GM12878 (cell line): ENCODE measurements at regions not wholly inside any gene's neighbourhood (a gene's known extent, or its start where the extent isn't known, plus 50 kb on each side); places are given as distances from the start of the nearest gene placed in this dataset.

Source experiments
- ATAC-seq: fragments of 200-7000 bp; cut with Tn5 transposase; 3 replicates; pipeline ENCODE4 v1.9.1; 2020; ENCODE audit warnings: mild to moderate bottlenecking, moderate library complexity
- BruUV-seq: library from RNA; stranded (reverse); fragments of 400-500 nt; replicated peaks from 2 replicates; lab custom pipeline; 2021; lab: Mats Ljungman, UMichigan
- CTCF ChIA-PET: fragments of 300-600 bp; sonication (Branson Sonifier 250); formaldehyde crosslinking; extraction: SDS; loops from one replicate; lab custom pipeline; 2021; ENCODE audit warnings: inconsistent platforms; lab: Yijun Ruan, JAX
- POLR2A ChIA-PET: fragments of 350-600 bp; formaldehyde crosslinking; extraction: SDS; loops from one replicate; lab custom pipeline; 2021; ENCODE audit warnings: inconsistent platforms; lab: Charles Lee
- RAD21 ChIA-PET: fragments of 300-600 bp; sonication (Branson Sonifier 250); formaldehyde crosslinking; loops from one replicate; lab custom pipeline; 2023; ENCODE audit warnings: antibody characterized with exemption; ENCODE audit not compliant: unreplicated experiment; lab: Charles Lee
- SMC1A ChIA-PET: fragments of 300-600 bp; sonication (Branson Sonifier 250); formaldehyde crosslinking; loops from one replicate; lab custom pipeline; 2023; ENCODE audit not compliant: unreplicated experiment, uncharacterized antibody; lab: Charles Lee
- DNase-seq: peaks from one replicate; pipeline ENCODE4 v3.0.0-alpha.2; 2011; ENCODE audit warnings: low read depth, low spot score
- FAIRE-seq: peaks from 3 replicates; lab custom pipeline; 2011; peaks lifted over from hg19 to GRCh38; lab: Jason Lieb, UNC
- H2AFZ ChIP-seq: 2 replicates; pipeline ENCODE4 v1.6.0; 2011; ENCODE audit warnings: low read depth, low read length, control low read depth; ENCODE audit not compliant: control insufficient read depth
- H3K27ac ChIP-seq: 2 replicates; pipeline ENCODE4 v1.5.1; 2011; ENCODE audit warnings: control low read depth; ENCODE audit not compliant: control insufficient read depth, insufficient read depth
- H3K27me3 ChIP-seq, 2 experiments: replicated peaks in 1 of 2; 2 replicates each; pipeline versions ENCODE4 v1.6.0 to v1.6.1; 2011; ENCODE audit warnings: low read length in 1 of 2; ENCODE audit not compliant: control insufficient read depth in 2 of 2, insufficient read depth in 2 of 2
- H3K36me3 ChIP-seq, 2 experiments: 2 replicates each; pipeline ENCODE4 v1.5.1; 2011; ENCODE audit warnings: low read length in 1 of 2; ENCODE audit not compliant: control insufficient read depth in 2 of 2, insufficient read depth in 2 of 2
- H3K4me1 ChIP-seq: 2 replicates; pipeline ENCODE4 v1.6.1; 2011; ENCODE audit warnings: mild to moderate bottlenecking, low read length, moderate library complexity, mixed read lengths; ENCODE audit not compliant: control insufficient read depth, insufficient read depth
- H3K4me2 ChIP-seq: 2 replicates; pipeline ENCODE4 v1.6.0; 2011; ENCODE audit warnings: control low read depth; ENCODE audit not compliant: control insufficient read depth, insufficient read depth
- H3K4me3 ChIP-seq: fragments of 200-600 bp; sonication (generic); 2 replicates; pipeline ENCODE4 v1.5.1; 2016
- H3K79me2 ChIP-seq: 2 replicates; pipeline ENCODE4 v1.6.0; 2011; ENCODE audit warnings: low read length; ENCODE audit not compliant: control insufficient read depth, insufficient read depth
- H3K9ac ChIP-seq: 2 replicates; pipeline ENCODE4 v1.8.0; 2011; ENCODE audit warnings: low read length, control low read depth, mixed read lengths; ENCODE audit not compliant: control insufficient read depth, insufficient read depth
- H3K9me3 ChIP-seq: replicated peaks from 3 replicates; pipeline ENCODE4 v1.5.1; 2011; ENCODE audit warnings: mild to moderate bottlenecking, low read length; ENCODE audit not compliant: control insufficient read depth, insufficient read depth
- H4K20me1 ChIP-seq: 2 replicates; pipeline ENCODE4 v1.6.0; 2011; ENCODE audit not compliant: control insufficient read depth, insufficient read depth
- BCL11A ChIP-seq: IDR thresholded peaks from 2 replicates; pipeline ENCODE4 v1.6.1; 2011; ENCODE audit warnings: low read depth, low read length
- CUX1 ChIP-seq: IDR thresholded peaks from 2 replicates; pipeline ENCODE4 v1.6.1; 2012; ENCODE audit warnings: improper control_type of control experiment, low read depth, low read length; ENCODE audit not compliant: insufficient replicate concordance
- E2F8 ChIP-seq: fragments of 450-650 bp; IDR thresholded peaks from 2 replicates; pipeline ENCODE4 v1.6.1; 2018; ENCODE audit warnings: mild to moderate bottlenecking, low read depth, moderate library complexity; ENCODE audit not compliant: partially characterized antibody
- HDAC2 ChIP-seq: fragments of 200-600 bp; sonication (generic); IDR thresholded peaks from 2 replicates; pipeline ENCODE4 v1.6.1; 2017
- HSF1 ChIP-seq: fragments of 150-350 bp; IDR thresholded peaks from 2 replicates; pipeline ENCODE4 v1.6.1; 2014; ENCODE audit warnings: mild to moderate bottlenecking, low read depth, low read length
- IKZF2 ChIP-seq, 2 experiments: fragments of 450-650 bp; IDR thresholded peaks; 2 replicates each; pipeline ENCODE4 v1.6.1; 2017; ENCODE audit warnings: mild to moderate bottlenecking in 2 of 2, moderate library complexity in 2 of 2
- NFYB ChIP-seq: IDR thresholded peaks from 2 replicates; pipeline ENCODE4 v1.6.1; 2011; ENCODE audit warnings: low read depth, mild to moderate bottlenecking, low read length, improper control_type of control experiment, moderate library complexity; ENCODE audit not compliant: insufficient read depth
- POLR2AphosphoS5 ChIP-seq: IDR thresholded peaks from 2 replicates; pipeline ENCODE4 v1.6.1; 2011; ENCODE audit warnings: mild to moderate bottlenecking, low read length, inconsistent platforms
- RBBP5 ChIP-seq: fragments of 200-600 bp; sonication (generic); conservative IDR thresholded peaks from 2 replicates; pipeline ENCODE4 v1.6.1; 2016
- SMAD5 ChIP-seq: IDR thresholded peaks from 2 replicates; pipeline ENCODE4 v1.6.1; 2016; ENCODE audit warnings: antibody characterized with exemption, low read depth
- TAF1 ChIP-seq: IDR thresholded peaks from 2 replicates; pipeline ENCODE4 v1.6.1; 2011; ENCODE audit warnings: mild to moderate bottlenecking, low read depth, low read length, borderline replicate concordance
- ZBTB4 ChIP-seq: fragments of 450-650 bp; formaldehyde crosslinking; IDR thresholded peaks from 2 replicates; pipeline ENCODE4 v1.4.0; 2022; ENCODE audit warnings: mild to moderate bottlenecking, moderate library complexity
- ZNF217 ChIP-seq: fragments of 450-650 bp; IDR thresholded peaks from 2 replicates; pipeline ENCODE4 v1.6.1; 2017; ENCODE audit warnings: antibody characterized with exemption, mild to moderate bottlenecking
- WGBS: methylation state at CpG from one replicate; pipeline ENCODE4 v1.1.6; 2016; ENCODE audit warnings: low lambda C conversion rate; ENCODE audit not compliant: insufficient replicate concordance, insufficient coverage; ENCODE audit errors: missing lambda C conversion rate; 5-methylcytosine and 5-hydroxymethylcytosine counted together
- in situ Hi-C: fragments of 300-500 bp; cut with MboI; formaldehyde crosslinking; loops from 9 replicates; pipeline ENCODE4 v1.14.3; 2018; ENCODE audit warnings: mixed read lengths
- intact Hi-C: fragments of 100-400 bp; cut with micrococcal nuclease; formaldehyde crosslinking; loops from one replicate; pipeline ENCODE4 v1.14.2; 2022; ENCODE audit not compliant: unreplicated experiment

GRCh38 chrY:8092926-8093325 lies 1181.4 kb upstream of the AMELY start:
- FAIRE-seq: no peak
- WGBS: no CpG with 5 or more reads among the region's 1 CpG
- DNase-seq: no peak
- ChIA-PET CTCF (no interaction called here), POLR2A (no interaction called here), RAD21 (no interaction called here), SMC1A (no interaction called here)
- Histone ChIP-seq H3K9me3 (no peaks in the 10 kb centered on the region), H3K4me1 (no peaks in the 10 kb centered on the region), H4K20me1 (no peaks in the 10 kb centered on the region), H2AFZ (no peak overlapping the region), H3K9ac (no peak overlapping the region), H3K79me2 (no peaks in the 10 kb centered on the region), H3K4me2 (no peak overlapping the region), H3K4me3 (no peak overlapping the region), H3K27ac (no peak overlapping the region), H3K36me3 (no peaks in the 10 kb centered on the region), H3K27me3 (no peaks in the 10 kb centered on the region)
- intact Hi-C loops (no loop called here), in situ Hi-C loops (no loop called here)
- BruUV-seq: no TSS peak
- ATAC-seq: no peak
- TF ChIP-seq E2F8: no peak
- no peak for TF ChIP-seq HDAC2
- no peak for TF ChIP-seq ZBTB4 (CRISPR knock-in tag)
- no peak for TF ChIP-seq ZNF217
- TF ChIP-seq HSF1: no peak
- no peak for TF ChIP-seq SMAD5
- TF ChIP-seq POLR2AphosphoS5: no peak
- TF ChIP-seq NFYB: no peak
- no peak for TF ChIP-seq TAF1
- TF ChIP-seq IKZF2 (IDR thresholded peaks at IDR 0.05): no peak
- no peak for TF ChIP-seq CUX1
- TF ChIP-seq BCL11A: no peak
- no peak for TF ChIP-seq RBBP5
